GM18858 (cell line): ENCODE measurements at regions not wholly inside any gene's neighbourhood (a gene's known extent, or its start where the extent isn't known, plus 50 kb on each side); places are given as distances from the start of the nearest gene placed in this dataset.
"Not testable (repeated sequence)": the region's sequence is repeated elsewhere in the genome, so short reads cannot be mapped to it uniquely, and the experiment has no call there.

Experiments used
- ATAC-seq: cut with Tn5 transposase; IDR thresholded peaks from one replicate; pipeline ENCODE4 v1.9.1; 2021; ENCODE audit not compliant: unreplicated experiment

- no peak for ATAC-seq
Measured at GRCh38 chr18:39319141-39319540, 1753.5 kb upstream of the CELF4 start.

- ATAC-seq, result no peak
Measured at GRCh38 chr18:39318462-39318861, 1752.9 kb upstream of the CELF4 start.

GRCh38 chr18:39318008-39318407 lies 1752.4 kb upstream of the CELF4 start:
- no peak for ATAC-seq

- no peak for ATAC-seq
Measured at GRCh38 chr18:39314595-39314994, 1749.0 kb upstream of the CELF4 start.

- no peak for ATAC-seq
Measured at GRCh38 chr18:39313992-39314391, 1748.4 kb upstream of the CELF4 start.

GRCh38 chr18:39311111-39311712 lies 1745.6 kb upstream of the CELF4 start:
- no peak for ATAC-seq

GRCh38 chr18:39308931-39309521 lies 1743.4 kb upstream of the CELF4 start:
- not testable (repeated sequence) for ATAC-seq

GRCh38 chr18:39305766-39306165 lies 1740.2 kb upstream of the CELF4 start:
- no peak for ATAC-seq

GRCh38 chr18:39302481-39302880 lies 1736.9 kb upstream of the CELF4 start:
- ATAC-seq, result no peak

GRCh38 chr18:39299152-39299551 lies 1733.6 kb upstream of the CELF4 start:
- ATAC-seq, result no peak

GRCh38 chr18:39297225-39297624 lies 1731.6 kb upstream of the CELF4 start:
- no peak for ATAC-seq

GRCh38 chr18:39296293-39296888 lies 1730.8 kb upstream of the CELF4 start:
- ATAC-seq, result no peak

GRCh38 chr18:39276764-39277163 lies 1711.2 kb upstream of the CELF4 start:
- ATAC-seq, result no peak

GRCh38 chr18:39274535-39274934 lies 1708.9 kb upstream of the CELF4 start:
- no peak for ATAC-seq

GRCh38 chr18:39272230-39272629 lies 1706.6 kb upstream of the CELF4 start:
- ATAC-seq, result no peak

- ATAC-seq, result no peak
Measured at GRCh38 chr18:39271654-39272053, 1706.1 kb upstream of the CELF4 start.

- ATAC-seq, result no peak
Measured at GRCh38 chr18:39260565-39260964, 1695.0 kb upstream of the CELF4 start.

- ATAC-seq, result no peak
Measured at GRCh38 chr18:39259736-39260135, 1694.1 kb upstream of the CELF4 start.

GRCh38 chr18:39244242-39244641 lies 1678.6 kb upstream of the CELF4 start:
- no peak for ATAC-seq

GRCh38 chr18:39241534-39241933 lies 1675.9 kb upstream of the CELF4 start:
- ATAC-seq, result no peak

- ATAC-seq, result no peak
Measured at GRCh38 chr18:39238981-39239660, 1673.5 kb upstream of the CELF4 start.

- no peak for ATAC-seq
Measured at GRCh38 chr18:39235118-39235719, 1669.6 kb upstream of the CELF4 start.
